GM18520 (cell line): ENCODE measurements at regions not wholly inside any gene's neighbourhood (a gene's known extent, or its start where the extent isn't known, plus 50 kb on each side); places are given as distances from the start of the nearest gene placed in this dataset.
A peak's percentile ranks its signal among the peaks of the same experiment; 100 is the strongest.
"Not testable (repeated sequence)": the region's sequence is repeated elsewhere in the genome, so short reads cannot be mapped to it uniquely, and the experiment has no call there.

Source experiments
- ATAC-seq: cut with Tn5 transposase; IDR thresholded peaks from one replicate; pipeline ENCODE4 v1.9.1; 2021; ENCODE audit not compliant: unreplicated experiment

GRCh38 chr1:4210043-4210442 lies 310.0 kb upstream of the C1orf174 start:
- ATAC-seq: no peak

- ATAC-seq: no peak
Measured at GRCh38 chr1:4212796-4213195, 312.7 kb upstream of the C1orf174 start.

GRCh38 chr1:4213366-4213973 lies 313.4 kb upstream of the C1orf174 start:
- no peak for ATAC-seq

GRCh38 chr1:4214826-4215225 lies 314.8 kb upstream of the C1orf174 start:
- no peak for ATAC-seq

- ATAC-seq: no peak
Measured at GRCh38 chr1:4215391-4215790, 315.3 kb upstream of the C1orf174 start.

- ATAC-seq: no peak
Measured at GRCh38 chr1:4216231-4216630, 316.2 kb upstream of the C1orf174 start.

GRCh38 chr1:4218619-4219018 lies 318.5 kb upstream of the C1orf174 start:
- no peak for ATAC-seq

GRCh38 chr1:4219111-4219510 lies 319.0 kb upstream of the C1orf174 start:
- ATAC-seq: no peak

GRCh38 chr1:4219826-4220225 lies 319.8 kb upstream of the C1orf174 start:
- no peak for ATAC-seq

GRCh38 chr1:4220362-4220761 lies 320.3 kb upstream of the C1orf174 start:
- ATAC-seq: no peak

- ATAC-seq: no peak
Measured at GRCh38 chr1:4221107-4221506, 321.0 kb upstream of the C1orf174 start.

GRCh38 chr1:4224684-4225467 lies 324.8 kb upstream of the C1orf174 start:
- no peak for ATAC-seq

GRCh38 chr1:4227986-4228385 lies 327.9 kb upstream of the C1orf174 start:
- no peak for ATAC-seq

GRCh38 chr1:4253935-4254334 lies 353.9 kb upstream of the C1orf174 start:
- ATAC-seq: no peak

GRCh38 chr1:4256351-4256750 lies 356.3 kb upstream of the C1orf174 start:
- ATAC-seq: no peak

GRCh38 chr1:4258146-4258777 lies 358.2 kb upstream of the C1orf174 start:
- not testable (repeated sequence) for ATAC-seq

GRCh38 chr1:4261327-4261726 lies 361.3 kb upstream of the C1orf174 start:
- no peak for ATAC-seq

- no peak for ATAC-seq
Measured at GRCh38 chr1:4262665-4263064, 362.6 kb upstream of the C1orf174 start.

GRCh38 chr1:4263699-4264098 lies 363.6 kb upstream of the C1orf174 start:
- no peak for ATAC-seq

GRCh38 chr1:4265836-4266235 lies 365.8 kb upstream of the C1orf174 start:
- ATAC-seq: no peak

- peak; percentile 59 for ATAC-seq
Measured at GRCh38 chr1:4267381-4268261, 367.5 kb upstream of the C1orf174 start.
